Transverse colon (tissue), 4 donors: ENCODE measurements at regions not wholly inside any gene's neighbourhood (a gene's known extent, or its start where the extent isn't known, plus 50 kb on each side); places are given as distances from the start of the nearest gene placed in this dataset.

ENCODE experiments used
- DNase-seq: peaks from one replicate; pipeline ENCODE4 v3.0.0-alpha.2; 2019
- H3K27ac ChIP-seq, 4 donors: fragments of 200-600 bp; sonication (generic); 2 replicates each; pipeline ENCODE4 v1.5.1; 2016 to 2018; ENCODE audit warnings: inconsistent platforms in 4 of 4
- H3K27me3 ChIP-seq: fragments of 200-600 bp; sonication (generic); 2 replicates; pipeline ENCODE4 v1.5.1; 2017; ENCODE audit warnings: inconsistent platforms
- H3K36me3 ChIP-seq, 4 donors: fragments of 200-600 bp; sonication (generic); 2 replicates each; pipeline ENCODE4 v1.5.1; 2017 to 2019; ENCODE audit warnings: inconsistent platforms in 4 of 4
- H3K4me1 ChIP-seq, 4 donors: fragments of 200-600 bp; sonication (generic); 2 replicates each; pipeline ENCODE4 v1.5.1; 2017 to 2020; ENCODE audit warnings: inconsistent platforms in 4 of 4
- H3K4me3 ChIP-seq, 4 donors: fragments of 200-600 bp; sonication (generic); 1 replicate in 1 of 4; 2 replicates in 3 of 4; pipeline versions ENCODE4 v1.5.1 to v1.6.1; 2017 to 2019; ENCODE audit warnings: inconsistent platforms in 4 of 4
- H3K9me3 ChIP-seq, 2 donors: fragments of 200-600 bp; sonication (generic); 2 replicates each; pipeline ENCODE4 v1.5.1; 2017 to 2019; ENCODE audit warnings: inconsistent platforms in 2 of 2
- EP300 ChIP-seq: sonication (generic); formaldehyde crosslinking; IDR thresholded peaks from one replicate; pipeline ENCODE4 v1.6.1; 2017; ENCODE audit warnings: antibody characterized with exemption, low read depth
- POLR2A ChIP-seq: fragments of 450-650 bp; IDR thresholded peaks from one replicate; pipeline ENCODE4 v1.6.1; 2016; ENCODE audit warnings: antibody characterized with exemption, mild to moderate bottlenecking, moderate library complexity
- POLR2AphosphoS5 ChIP-seq, 3 donors: sonication (generic); formaldehyde crosslinking; IDR thresholded peaks; one replicate each; pipeline ENCODE4 v1.6.1; 2016; ENCODE audit warnings: antibody characterized with exemption in 3 of 3
- WGBS, 2 donors: methylation state at CpG; one replicate each; pipeline ENCODE4 v1.1.5; 2018; ENCODE audit warnings: low coverage in 1 of 2; 5-methylcytosine and 5-hydroxymethylcytosine counted together
- in situ Hi-C, 4 donors: fragments of 200-750 bp; cut with MboI; loops; one replicate each; pipeline versions ENCODE4 v1.15.0 to v1.15.1; 2017; ENCODE audit warnings: low sequenced_read_pairs in 3 of 4, low pct_ligation_motif_present in 1 of 4, low pct_unique_long_range_greater_than_20kb in 1 of 4
- intact Hi-C: fragments of 100-400 bp; cut with DNase I; formaldehyde crosslinking; loops from one replicate; pipeline ENCODE4 v1.15.1; 2023; ENCODE audit warnings: low total_unique reads
- TF ChIP-seq, protein P1 (sequence below), 5 experiments: fragments of 200-600 bp in 3 of 5; fragments of 450-650 bp in 2 of 5; sonication (generic) in 3 of 5; IDR thresholded peaks; 1 replicate in 2 of 5; 2 replicates in 3 of 5; pipeline ENCODE4 v1.5.1; 2016 to 2017; ENCODE audit warnings: antibody characterized with exemption in 5 of 5, inconsistent platforms in 3 of 5, mild to moderate bottlenecking in 2 of 5, moderate library complexity in 1 of 5

DNA sequence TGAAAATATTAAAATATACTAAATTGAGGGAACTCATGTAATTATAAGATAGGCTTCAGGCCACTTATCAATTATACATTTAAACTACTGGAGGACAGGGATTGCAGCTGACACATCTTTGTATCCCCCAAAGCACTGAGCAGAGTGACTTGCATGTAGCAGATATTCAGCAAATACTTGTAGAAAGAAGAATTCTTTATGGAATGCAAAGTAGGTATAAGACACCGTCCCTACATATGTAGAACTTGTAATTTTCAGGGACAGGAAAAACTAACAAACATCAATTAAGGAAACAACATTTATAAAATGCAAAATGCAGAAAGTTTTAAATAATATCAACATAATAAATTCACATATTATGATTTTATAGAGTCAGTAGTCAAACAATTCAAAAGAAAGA is 719.2 kb downstream of the OLFM4 start:
- TF ChIP-seq POLR2AphosphoS5 (IDR thresholded peaks at IDR 0.05), result no peak
- TF ChIP-seq POLR2A, result no peak
- no peak for TF ChIP-seq EP300
- TF ChIP-seq, protein P1, sequence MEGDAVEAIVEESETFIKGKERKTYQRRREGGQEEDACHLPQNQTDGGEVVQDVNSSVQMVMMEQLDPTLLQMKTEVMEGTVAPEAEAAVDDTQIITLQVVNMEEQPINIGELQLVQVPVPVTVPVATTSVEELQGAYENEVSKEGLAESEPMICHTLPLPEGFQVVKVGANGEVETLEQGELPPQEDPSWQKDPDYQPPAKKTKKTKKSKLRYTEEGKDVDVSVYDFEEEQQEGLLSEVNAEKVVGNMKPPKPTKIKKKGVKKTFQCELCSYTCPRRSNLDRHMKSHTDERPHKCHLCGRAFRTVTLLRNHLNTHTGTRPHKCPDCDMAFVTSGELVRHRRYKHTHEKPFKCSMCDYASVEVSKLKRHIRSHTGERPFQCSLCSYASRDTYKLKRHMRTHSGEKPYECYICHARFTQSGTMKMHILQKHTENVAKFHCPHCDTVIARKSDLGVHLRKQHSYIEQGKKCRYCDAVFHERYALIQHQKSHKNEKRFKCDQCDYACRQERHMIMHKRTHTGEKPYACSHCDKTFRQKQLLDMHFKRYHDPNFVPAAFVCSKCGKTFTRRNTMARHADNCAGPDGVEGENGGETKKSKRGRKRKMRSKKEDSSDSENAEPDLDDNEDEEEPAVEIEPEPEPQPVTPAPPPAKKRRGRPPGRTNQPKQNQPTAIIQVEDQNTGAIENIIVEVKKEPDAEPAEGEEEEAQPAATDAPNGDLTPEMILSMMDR (IDR thresholded peaks at IDR 0.05), result no peak
- H3K27ac ChIP-seq, result no peak overlapping the region
- H3K27me3 ChIP-seq, result no peaks in the 10 kb centered on the region
- no peaks in the 10 kb centered on the region for H3K4me1 ChIP-seq
- in situ Hi-C loops (no loop called here), intact Hi-C loops (no loop called here)
- no peak for DNase-seq
- H3K9me3 ChIP-seq, result no peaks in the 10 kb centered on the region
- H3K4me3 ChIP-seq, result no peak overlapping the region
- WGBS, 2 donors, result 85 to 91% methylated on average over 1 of the region's 1 CpG
- H3K36me3 ChIP-seq, result no peaks in the 10 kb centered on the region

DNA sequence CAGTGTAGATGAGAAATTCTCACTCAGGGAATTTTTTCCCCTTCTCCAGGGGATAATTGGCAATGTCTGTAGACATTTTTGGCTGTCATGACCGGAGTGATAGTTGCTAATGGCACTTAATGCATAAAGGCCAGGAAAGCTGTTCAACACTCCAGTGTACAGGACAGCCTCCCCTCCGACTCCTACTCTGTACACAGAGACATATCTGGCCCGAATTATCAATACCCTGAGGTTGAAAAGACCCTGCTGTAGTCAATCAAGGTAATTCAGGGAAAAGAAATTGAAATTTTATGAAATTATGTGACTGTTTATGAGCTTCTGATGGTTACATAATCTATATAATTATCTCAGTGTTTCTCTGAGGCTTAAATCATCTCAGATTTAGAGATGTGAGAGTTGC is 720.7 kb downstream of the OLFM4 start:
- 34 to 42% methylated on average over 3 of the region's 3 CpGs for WGBS, 2 donors
- in situ Hi-C loops (no loop called here), intact Hi-C loops (no loop called here)
- H3K4me3 ChIP-seq, result no peak overlapping the region
- no peak overlapping the region for H3K27ac ChIP-seq
- no peaks in the 10 kb centered on the region for H3K9me3 ChIP-seq
- no peaks in the 10 kb centered on the region for H3K4me1 ChIP-seq
- no peak for DNase-seq
- H3K36me3 ChIP-seq, result no peaks in the 10 kb centered on the region
- no peaks in the 10 kb centered on the region for H3K27me3 ChIP-seq
- TF ChIP-seq POLR2AphosphoS5 (IDR thresholded peaks at IDR 0.05), result no peak

DNA sequence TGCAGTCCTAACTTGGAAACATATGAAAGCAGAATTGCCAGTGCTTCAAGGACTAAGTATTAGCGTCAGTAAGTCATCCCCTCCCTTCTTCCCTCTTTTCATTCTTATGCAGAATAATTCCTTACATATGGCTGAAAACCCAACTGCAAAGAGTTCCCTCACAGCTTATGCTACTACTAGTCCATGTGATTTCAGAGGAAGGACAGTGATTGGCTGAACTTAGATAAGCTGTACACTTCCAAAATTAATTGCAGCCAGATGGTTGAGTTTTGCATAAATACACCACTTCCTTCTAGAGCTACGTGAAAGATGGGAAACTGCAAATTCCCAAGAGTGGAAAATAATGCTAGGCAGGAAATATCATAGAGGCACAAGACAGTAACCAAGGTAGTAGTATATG is 730.4 kb downstream of the OLFM4 start:
- in situ Hi-C loops, result no loop called here
- Histone ChIP-seq H3K9me3 (no peaks in the 10 kb centered on the region), H3K27me3 (no peaks in the 10 kb centered on the region), H3K27ac (no peak overlapping the region), H3K4me1 (no peaks in the 10 kb centered on the region), H3K4me3 (no peak overlapping the region), H3K36me3 (no peaks in the 10 kb centered on the region)
- TF ChIP-seq EP300, result no peak
- TF ChIP-seq POLR2AphosphoS5 (IDR thresholded peaks at IDR 0.05), result no peak
- TF ChIP-seq, protein P1 (IDR thresholded peaks at IDR 0.05), result no peak
- TF ChIP-seq POLR2A, result no peak
- intact Hi-C loops, result no loop called here
- 38 to 45% methylated on average over 2 of the region's 2 CpGs for WGBS, 2 donors
- no peak for DNase-seq

DNA sequence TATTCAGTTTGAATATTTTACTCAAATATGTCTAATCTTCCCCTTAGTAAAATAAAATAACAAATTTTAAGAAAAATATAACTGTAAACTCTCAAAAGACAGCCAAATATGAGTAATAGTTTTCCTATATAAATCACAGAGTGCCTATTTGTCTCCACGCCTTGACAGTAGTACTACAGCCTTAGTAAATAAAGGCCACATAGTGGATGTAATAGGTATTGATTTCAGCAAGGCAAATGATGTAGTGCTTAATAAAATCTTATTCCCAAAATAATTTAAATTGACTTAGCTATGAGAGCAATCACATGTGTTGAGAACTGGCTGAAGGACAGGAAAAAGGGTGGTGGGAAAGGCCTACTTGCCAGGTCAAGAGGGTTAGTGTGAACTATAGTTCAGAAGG is 747.2 kb downstream of the OLFM4 start:
- TF ChIP-seq, protein P1 (IDR thresholded peaks at IDR 0.05), result no peak
- no peak for TF ChIP-seq POLR2A
- no peak for TF ChIP-seq EP300
- TF ChIP-seq POLR2AphosphoS5 (IDR thresholded peaks at IDR 0.05), result no peak
- Histone ChIP-seq H3K4me1 (no peaks in the 10 kb centered on the region), H3K27ac (no peak overlapping the region), H3K4me3 (no peak overlapping the region), H3K9me3 (no peaks in the 10 kb centered on the region), H3K36me3 (no peaks in the 10 kb centered on the region), H3K27me3 (no peaks in the 10 kb centered on the region)
- in situ Hi-C loops, result no loop called here
- WGBS, 2 donors, result 55 to 67% methylated on average over 1 of the region's 1 CpG
- intact Hi-C loops, result no loop called here
- DNase-seq, result no peak

DNA sequence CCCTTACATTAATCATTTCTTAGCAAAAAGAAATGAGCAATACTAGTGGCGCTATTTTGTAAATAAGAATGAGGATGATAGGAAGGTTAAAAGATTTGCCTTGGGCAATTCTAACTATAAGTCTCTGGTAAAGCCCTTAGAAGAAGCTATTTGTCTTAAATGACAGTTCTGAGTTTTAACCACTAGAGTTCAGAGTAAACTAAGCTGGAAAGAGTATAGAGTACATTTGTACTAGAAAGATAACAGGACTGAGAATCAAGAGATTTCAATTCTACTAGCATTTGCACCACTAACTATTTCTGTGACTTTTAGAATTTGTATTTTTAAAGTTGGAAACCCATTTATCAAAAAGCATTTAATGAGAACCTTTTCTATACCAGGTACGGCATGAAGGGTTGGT is 750.3 kb downstream of the OLFM4 start:
- Histone ChIP-seq H3K9me3 (no peaks in the 10 kb centered on the region), H3K4me3 (no peak overlapping the region), H3K36me3 (no peaks in the 10 kb centered on the region), H3K4me1 (peaks cover 0 to 5% (median 0%) of the 10 kb centered on the region in 4 donors), H3K27ac (no peak overlapping the region), H3K27me3 (no peaks in the 10 kb centered on the region)
- intact Hi-C loops (no loop called here), in situ Hi-C loops (no loop called here)
- 70% methylated on average over 2 of the region's 2 CpGs for WGBS, 2 donors
- TF ChIP-seq EP300 (no peak), POLR2AphosphoS5 (IDR thresholded peaks at IDR 0.05) (no peak), POLR2A (no peak)
- TF ChIP-seq, protein P1 (IDR thresholded peaks at IDR 0.05), result no peak
- DNase-seq, result no peak
